SK-N-SH treated with all-trans-retinoic acid at 6 μM for 48 hours (cell line): ENCODE measurements at regions not wholly inside any gene's neighbourhood (a gene's known extent, or its start where the extent isn't known, plus 50 kb on each side); places are given as distances from the start of the nearest gene placed in this dataset.

Experiments used
- ATAC-seq: fragments of 200-7000 bp; cut with Tn5 transposase; 3 replicates; pipeline ENCODE4 v1.9.1; 2020; ENCODE audit warnings: mild to moderate bottlenecking, moderate library complexity
- ARNTL ChIP-seq: fragments of 450-650 bp; formaldehyde crosslinking; IDR thresholded peaks from 2 replicates; pipeline ENCODE4 v1.5.0; 2020; ENCODE audit warnings: low read depth, mild to moderate bottlenecking, moderate library complexity, borderline replicate concordance
- BACH2 ChIP-seq: fragments of 250-450 bp; sonication (Bioruptor Pico); IDR thresholded peaks from 2 replicates; pipeline ENCODE4 v1.9.0; 2021; ENCODE audit warnings: mild to moderate bottlenecking, borderline replicate concordance
- CSDC2 ChIP-seq: fragments of 250-450 bp; sonication (Bioruptor Pico); IDR thresholded peaks from 2 replicates; pipeline ENCODE4 v1.5.0; 2020; ENCODE audit warnings: mild to moderate bottlenecking, moderate library complexity
- ESRRG ChIP-seq: fragments of 250-450 bp; sonication (Bioruptor Pico); IDR thresholded peaks from 2 replicates; pipeline ENCODE4 v1.6.1; 2021; ENCODE audit warnings: mild to moderate bottlenecking
- ISL1 ChIP-seq: fragments of 250-450 bp; sonication (Bioruptor Pico); IDR thresholded peaks from 2 replicates; pipeline ENCODE4 v2.1.2; 2022; ENCODE audit warnings: mild to moderate bottlenecking, moderate library complexity
- OSR1 ChIP-seq: fragments of 250-450 bp; sonication (Bioruptor Pico); IDR thresholded peaks from 2 replicates; pipeline ENCODE4 v1.8.0; 2022; ENCODE audit warnings: moderate library complexity, mild to moderate bottlenecking, inconsistent platforms
- PATZ1 ChIP-seq: fragments of 250-450 bp; sonication (Bioruptor Pico); IDR thresholded peaks from 2 replicates; pipeline ENCODE4 v1.8.0; 2020; ENCODE audit warnings: mild to moderate bottlenecking, moderate library complexity, borderline replicate concordance
- PPARA ChIP-seq: fragments of 250-450 bp; sonication (Bioruptor Pico); IDR thresholded peaks from 2 replicates; pipeline ENCODE4 v1.5.0; 2020; ENCODE audit warnings: mild to moderate bottlenecking, borderline replicate concordance
- SNAI2 ChIP-seq: fragments of 250-450 bp; sonication (Bioruptor Pico); IDR thresholded peaks from 2 replicates; pipeline ENCODE4 v1.5.0; 2020; ENCODE audit warnings: mild to moderate bottlenecking, moderate library complexity
- TCF4 ChIP-seq: fragments of 250-450 bp; sonication (Bioruptor Pico); IDR thresholded peaks from 2 replicates; pipeline ENCODE4 v1.8.0; 2021; ENCODE audit warnings: mild to moderate bottlenecking, moderate library complexity, borderline replicate concordance
- ZC3H10 ChIP-seq: fragments of 250-450 bp; sonication (Bioruptor Pico); IDR thresholded peaks from 2 replicates; pipeline ENCODE4 v1.5.1; 2021; ENCODE audit warnings: mild to moderate bottlenecking, moderate library complexity
- ZFP3 ChIP-seq: fragments of 250-450 bp; sonication (Bioruptor Pico); IDR thresholded peaks from 2 replicates; pipeline ENCODE4 v1.5.0; 2020; ENCODE audit warnings: mild to moderate bottlenecking, moderate library complexity
- ZFP30 ChIP-seq: fragments of 450-650 bp; formaldehyde crosslinking; IDR thresholded peaks from 2 replicates; pipeline ENCODE4 v1.5.0; 2022; ENCODE audit warnings: mild to moderate bottlenecking, moderate library complexity
- ZNF565 ChIP-seq: fragments of 450-650 bp; formaldehyde crosslinking; conservative IDR thresholded peaks from 2 replicates; pipeline ENCODE4 v1.5.0; 2020; ENCODE audit warnings: low read depth, mild to moderate bottlenecking, moderate library complexity
- ZNF70 ChIP-seq: fragments of 450-650 bp; formaldehyde crosslinking; IDR thresholded peaks from 2 replicates; pipeline ENCODE4 v1.5.0; 2020; ENCODE audit warnings: mild to moderate bottlenecking, moderate library complexity
- TF ChIP-seq, protein P1 (sequence below): fragments of 250-450 bp; sonication (Bioruptor Pico); IDR thresholded peaks from 2 replicates; pipeline ENCODE4 v1.5.0; 2020; ENCODE audit warnings: mild to moderate bottlenecking, moderate library complexity
- TF ChIP-seq, protein P2 (sequence below): fragments of 250-450 bp; sonication (Bioruptor Pico); IDR thresholded peaks from 2 replicates; pipeline ENCODE4 v1.5.1; 2020; ENCODE audit warnings: low read depth, mild to moderate bottlenecking, moderate library complexity
- TF ChIP-seq, protein P3 (sequence below): fragments of 250-450 bp; sonication (Bioruptor Pico); IDR thresholded peaks from 2 replicates; pipeline ENCODE4 v1.8.0; 2021; ENCODE audit warnings: low read depth, mild to moderate bottlenecking, moderate library complexity, borderline replicate concordance
- TF ChIP-seq, protein P4 (sequence below): fragments of 250-450 bp; sonication (Bioruptor Pico); IDR thresholded peaks from 2 replicates; pipeline ENCODE4 v1.5.1; 2021; ENCODE audit warnings: mild to moderate bottlenecking, moderate library complexity

GRCh38 chr10:117927871-117928270, 118.9 kb downstream of the RAB11FIP2 start:
- ATAC-seq: no peak
- TF ChIP-seq SNAI2 (CRISPR knock-in tag): no peak
- no peak for TF ChIP-seq ZFP30 (CRISPR knock-in tag)
- TF ChIP-seq ZC3H10 (CRISPR knock-in tag): no peak

- no peak for TF ChIP-seq OSR1 (CRISPR knock-in tag)
- no peak for TF ChIP-seq ISL1 (CRISPR knock-in tag)
- TF ChIP-seq PPARA (CRISPR knock-in tag): no peak
- no peak for TF ChIP-seq ZNF70 (CRISPR knock-in tag)
- no peak for TF ChIP-seq ARNTL
- TF ChIP-seq, protein P1, sequence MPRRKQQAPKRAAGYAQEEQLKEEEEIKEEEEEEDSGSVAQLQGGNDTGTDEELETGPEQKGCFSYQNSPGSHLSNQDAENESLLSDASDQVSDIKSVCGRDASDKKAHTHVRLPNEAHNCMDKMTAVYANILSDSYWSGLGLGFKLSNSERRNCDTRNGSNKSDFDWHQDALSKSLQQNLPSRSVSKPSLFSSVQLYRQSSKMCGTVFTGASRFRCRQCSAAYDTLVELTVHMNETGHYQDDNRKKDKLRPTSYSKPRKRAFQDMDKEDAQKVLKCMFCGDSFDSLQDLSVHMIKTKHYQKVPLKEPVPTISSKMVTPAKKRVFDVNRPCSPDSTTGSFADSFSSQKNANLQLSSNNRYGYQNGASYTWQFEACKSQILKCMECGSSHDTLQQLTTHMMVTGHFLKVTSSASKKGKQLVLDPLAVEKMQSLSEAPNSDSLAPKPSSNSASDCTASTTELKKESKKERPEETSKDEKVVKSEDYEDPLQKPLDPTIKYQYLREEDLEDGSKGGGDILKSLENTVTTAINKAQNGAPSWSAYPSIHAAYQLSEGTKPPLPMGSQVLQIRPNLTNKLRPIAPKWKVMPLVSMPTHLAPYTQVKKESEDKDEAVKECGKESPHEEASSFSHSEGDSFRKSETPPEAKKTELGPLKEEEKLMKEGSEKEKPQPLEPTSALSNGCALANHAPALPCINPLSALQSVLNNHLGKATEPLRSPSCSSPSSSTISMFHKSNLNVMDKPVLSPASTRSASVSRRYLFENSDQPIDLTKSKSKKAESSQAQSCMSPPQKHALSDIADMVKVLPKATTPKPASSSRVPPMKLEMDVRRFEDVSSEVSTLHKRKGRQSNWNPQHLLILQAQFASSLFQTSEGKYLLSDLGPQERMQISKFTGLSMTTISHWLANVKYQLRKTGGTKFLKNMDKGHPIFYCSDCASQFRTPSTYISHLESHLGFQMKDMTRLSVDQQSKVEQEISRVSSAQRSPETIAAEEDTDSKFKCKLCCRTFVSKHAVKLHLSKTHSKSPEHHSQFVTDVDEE: no peak
- TF ChIP-seq BACH2 (CRISPR knock-in tag): no peak
- TF ChIP-seq ZFP3: no peak
- TF ChIP-seq ZNF565 (CRISPR knock-in tag): no peak
- no peak for TF ChIP-seq TCF4 (CRISPR knock-in tag)
- no peak for TF ChIP-seq ZFP30 (CRISPR knock-in tag)
- TF ChIP-seq PATZ1 (CRISPR knock-in tag): no peak
- TF ChIP-seq SNAI2 (CRISPR knock-in tag): no peak
- no peak for TF ChIP-seq CSDC2 (CRISPR knock-in tag)
- TF ChIP-seq, protein P2, sequence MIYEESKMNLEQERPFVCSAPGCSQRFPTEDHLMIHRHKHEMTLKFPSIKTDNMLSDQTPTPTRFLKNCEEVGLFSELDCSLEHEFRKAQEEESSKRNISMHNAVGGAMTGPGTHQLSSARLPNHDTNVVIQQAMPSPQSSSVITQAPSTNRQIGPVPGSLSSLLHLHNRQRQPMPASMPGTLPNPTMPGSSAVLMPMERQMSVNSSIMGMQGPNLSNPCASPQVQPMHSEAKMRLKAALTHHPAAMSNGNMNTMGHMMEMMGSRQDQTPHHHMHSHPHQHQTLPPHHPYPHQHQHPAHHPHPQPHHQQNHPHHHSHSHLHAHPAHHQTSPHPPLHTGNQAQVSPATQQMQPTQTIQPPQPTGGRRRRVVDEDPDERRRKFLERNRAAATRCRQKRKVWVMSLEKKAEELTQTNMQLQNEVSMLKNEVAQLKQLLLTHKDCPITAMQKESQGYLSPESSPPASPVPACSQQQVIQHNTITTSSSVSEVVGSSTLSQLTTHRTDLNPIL (CRISPR knock-in tag): no peak
- TF ChIP-seq, protein P3, sequence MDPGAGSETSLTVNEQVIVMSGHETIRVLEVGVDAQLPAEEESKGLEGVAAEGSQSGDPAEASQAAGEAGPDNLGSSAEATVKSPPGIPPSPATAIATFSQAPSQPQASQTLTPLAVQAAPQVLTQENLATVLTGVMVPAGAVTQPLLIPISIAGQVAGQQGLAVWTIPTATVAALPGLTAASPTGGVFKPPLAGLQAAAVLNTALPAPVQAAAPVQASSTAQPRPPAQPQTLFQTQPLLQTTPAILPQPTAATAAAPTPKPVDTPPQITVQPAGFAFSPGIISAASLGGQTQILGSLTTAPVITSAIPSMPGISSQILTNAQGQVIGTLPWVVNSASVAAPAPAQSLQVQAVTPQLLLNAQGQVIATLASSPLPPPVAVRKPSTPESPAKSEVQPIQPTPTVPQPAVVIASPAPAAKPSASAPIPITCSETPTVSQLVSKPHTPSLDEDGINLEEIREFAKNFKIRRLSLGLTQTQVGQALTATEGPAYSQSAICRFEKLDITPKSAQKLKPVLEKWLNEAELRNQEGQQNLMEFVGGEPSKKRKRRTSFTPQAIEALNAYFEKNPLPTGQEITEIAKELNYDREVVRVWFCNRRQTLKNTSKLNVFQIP (CRISPR knock-in tag): no peak
- no peak for ATAC-seq
These were observed 118.5 kb downstream of the RAB11FIP2 start for GRCh38 chr10:117928281-117928680.

DNA sequence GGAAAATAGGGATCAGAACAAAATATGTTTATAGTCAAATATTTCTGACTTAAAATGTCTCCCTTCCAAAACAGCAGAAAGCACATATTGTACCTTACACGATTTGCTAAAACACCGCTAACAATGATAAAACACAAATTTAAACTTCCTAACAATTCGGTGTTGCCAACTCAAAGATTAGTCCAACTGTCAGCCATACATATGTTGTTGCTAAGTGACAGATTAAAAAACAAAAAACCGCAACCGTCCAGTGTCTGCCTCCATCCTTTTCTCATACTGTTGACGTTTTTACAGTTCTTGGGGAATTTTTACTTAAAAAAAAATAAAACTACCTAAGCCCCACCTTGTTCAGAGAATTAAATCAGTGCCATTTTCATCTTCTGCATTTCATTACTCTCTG, 118.0 kb downstream of the RAB11FIP2 start:
- ATAC-seq: no peak
- TF ChIP-seq ZC3H10 (CRISPR knock-in tag) (no peak), ISL1 (CRISPR knock-in tag) (no peak), BACH2 (CRISPR knock-in tag) (no peak), ESRRG (no peak), ZFP30 (CRISPR knock-in tag) (no peak)
- TF ChIP-seq, protein P4, sequence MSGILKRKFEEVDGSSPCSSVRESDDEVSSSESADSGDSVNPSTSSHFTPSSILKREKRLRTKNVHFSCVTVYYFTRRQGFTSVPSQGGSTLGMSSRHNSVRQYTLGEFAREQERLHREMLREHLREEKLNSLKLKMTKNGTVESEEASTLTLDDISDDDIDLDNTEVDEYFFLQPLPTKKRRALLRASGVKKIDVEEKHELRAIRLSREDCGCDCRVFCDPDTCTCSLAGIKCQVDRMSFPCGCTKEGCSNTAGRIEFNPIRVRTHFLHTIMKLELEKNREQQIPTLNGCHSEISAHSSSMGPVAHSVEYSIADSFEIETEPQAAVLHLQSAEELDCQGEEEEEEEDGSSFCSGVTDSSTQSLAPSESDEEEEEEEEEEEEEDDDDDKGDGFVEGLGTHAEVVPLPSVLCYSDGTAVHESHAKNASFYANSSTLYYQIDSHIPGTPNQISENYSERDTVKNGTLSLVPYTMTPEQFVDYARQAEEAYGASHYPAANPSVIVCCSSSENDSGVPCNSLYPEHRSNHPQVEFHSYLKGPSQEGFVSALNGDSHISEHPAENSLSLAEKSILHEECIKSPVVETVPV (CRISPR knock-in tag): no peak
- TF ChIP-seq, protein P3 (CRISPR knock-in tag): no peak
